ENCODE measurements at regions not wholly inside any gene's neighbourhood (a gene's known extent, or its start where the extent isn't known, plus 50 kb on each side); places are given as distances from the start of the nearest gene placed in this dataset.
"Not testable (repeated sequence)": the region's sequence is repeated elsewhere in the genome, so short reads cannot be mapped to it uniquely, and the experiment has no call there.

DNA sequence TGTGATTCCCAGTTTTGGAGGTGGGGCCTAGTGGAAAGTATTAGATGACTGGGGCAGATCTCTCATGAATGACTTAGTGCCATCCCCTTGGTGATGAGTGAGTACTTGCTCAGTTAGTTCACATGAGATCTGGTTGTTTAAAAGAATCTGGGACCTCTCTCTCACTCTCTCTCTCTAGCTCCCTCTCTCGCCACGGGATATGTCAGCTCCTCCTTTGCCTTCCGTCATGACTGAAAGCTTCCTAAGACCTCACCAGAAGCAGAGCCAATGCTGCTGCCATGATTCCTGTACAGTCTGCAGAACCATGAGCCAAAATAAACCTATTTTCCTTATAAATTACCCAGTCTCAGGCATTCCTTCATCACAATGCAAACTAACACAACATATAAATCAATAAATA, 176.7 kb downstream of the PRELID2 start:
- Histone ChIP-seq H3K4me3 (ENCODE audit: low read depth in 2 of 2, low read length in 2 of 2) (no peak overlapping the region), H3K27me3 (ENCODE audit: control insufficient read depth, insufficient read depth, low read length) (no peaks in the 10 kb centered on the region), H3K36me3 (ENCODE audit: control insufficient read depth, insufficient read depth, low read length) (no peaks in the 10 kb centered on the region), H3K27ac (ENCODE audit: low read length) (no peak overlapping the region), H3K4me1 (ENCODE audit: control insufficient read depth, insufficient read depth, low read length) (no peaks in the 10 kb centered on the region), H3K9me3 (ENCODE audit: control insufficient read depth, insufficient read depth, low read depth, low read length) (no peaks in the 10 kb centered on the region)
- ChIA-PET CTCF (no interaction called here), POLR2A (no interaction called here)
- DNase-seq (ENCODE audit: low read depth, low spot score): no peak
- no peak for TF ChIP-seq TCF7L2 (IDR thresholded peaks at IDR 0.05; ENCODE audit: low read depth, low read length)
- TF ChIP-seq, protein P1, sequence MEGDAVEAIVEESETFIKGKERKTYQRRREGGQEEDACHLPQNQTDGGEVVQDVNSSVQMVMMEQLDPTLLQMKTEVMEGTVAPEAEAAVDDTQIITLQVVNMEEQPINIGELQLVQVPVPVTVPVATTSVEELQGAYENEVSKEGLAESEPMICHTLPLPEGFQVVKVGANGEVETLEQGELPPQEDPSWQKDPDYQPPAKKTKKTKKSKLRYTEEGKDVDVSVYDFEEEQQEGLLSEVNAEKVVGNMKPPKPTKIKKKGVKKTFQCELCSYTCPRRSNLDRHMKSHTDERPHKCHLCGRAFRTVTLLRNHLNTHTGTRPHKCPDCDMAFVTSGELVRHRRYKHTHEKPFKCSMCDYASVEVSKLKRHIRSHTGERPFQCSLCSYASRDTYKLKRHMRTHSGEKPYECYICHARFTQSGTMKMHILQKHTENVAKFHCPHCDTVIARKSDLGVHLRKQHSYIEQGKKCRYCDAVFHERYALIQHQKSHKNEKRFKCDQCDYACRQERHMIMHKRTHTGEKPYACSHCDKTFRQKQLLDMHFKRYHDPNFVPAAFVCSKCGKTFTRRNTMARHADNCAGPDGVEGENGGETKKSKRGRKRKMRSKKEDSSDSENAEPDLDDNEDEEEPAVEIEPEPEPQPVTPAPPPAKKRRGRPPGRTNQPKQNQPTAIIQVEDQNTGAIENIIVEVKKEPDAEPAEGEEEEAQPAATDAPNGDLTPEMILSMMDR (IDR thresholded peaks at IDR 0.05): no peak
- TF ChIP-seq, protein P2, sequence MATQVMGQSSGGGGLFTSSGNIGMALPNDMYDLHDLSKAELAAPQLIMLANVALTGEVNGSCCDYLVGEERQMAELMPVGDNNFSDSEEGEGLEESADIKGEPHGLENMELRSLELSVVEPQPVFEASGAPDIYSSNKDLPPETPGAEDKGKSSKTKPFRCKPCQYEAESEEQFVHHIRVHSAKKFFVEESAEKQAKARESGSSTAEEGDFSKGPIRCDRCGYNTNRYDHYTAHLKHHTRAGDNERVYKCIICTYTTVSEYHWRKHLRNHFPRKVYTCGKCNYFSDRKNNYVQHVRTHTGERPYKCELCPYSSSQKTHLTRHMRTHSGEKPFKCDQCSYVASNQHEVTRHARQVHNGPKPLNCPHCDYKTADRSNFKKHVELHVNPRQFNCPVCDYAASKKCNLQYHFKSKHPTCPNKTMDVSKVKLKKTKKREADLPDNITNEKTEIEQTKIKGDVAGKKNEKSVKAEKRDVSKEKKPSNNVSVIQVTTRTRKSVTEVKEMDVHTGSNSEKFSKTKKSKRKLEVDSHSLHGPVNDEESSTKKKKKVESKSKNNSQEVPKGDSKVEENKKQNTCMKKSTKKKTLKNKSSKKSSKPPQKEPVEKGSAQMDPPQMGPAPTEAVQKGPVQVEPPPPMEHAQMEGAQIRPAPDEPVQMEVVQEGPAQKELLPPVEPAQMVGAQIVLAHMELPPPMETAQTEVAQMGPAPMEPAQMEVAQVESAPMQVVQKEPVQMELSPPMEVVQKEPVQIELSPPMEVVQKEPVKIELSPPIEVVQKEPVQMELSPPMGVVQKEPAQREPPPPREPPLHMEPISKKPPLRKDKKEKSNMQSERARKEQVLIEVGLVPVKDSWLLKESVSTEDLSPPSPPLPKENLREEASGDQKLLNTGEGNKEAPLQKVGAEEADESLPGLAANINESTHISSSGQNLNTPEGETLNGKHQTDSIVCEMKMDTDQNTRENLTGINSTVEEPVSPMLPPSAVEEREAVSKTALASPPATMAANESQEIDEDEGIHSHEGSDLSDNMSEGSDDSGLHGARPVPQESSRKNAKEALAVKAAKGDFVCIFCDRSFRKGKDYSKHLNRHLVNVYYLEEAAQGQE (IDR thresholded peaks at IDR 0.05; ENCODE audit: insufficient read depth in 1 of 2, low read depth in 2 of 2, low read length in 1 of 2): no peak
- TF ChIP-seq SIN3A (IDR thresholded peaks at IDR 0.05; ENCODE audit: borderline replicate concordance, insufficient read depth, low read depth, low read length): no peak
- no peak for TF ChIP-seq POLR2AphosphoS5 (IDR thresholded peaks at IDR 0.05; ENCODE audit: low read depth, low read length)
- no TSS peak for BruUV-seq (replicated peaks)
- in situ Hi-C loops (cut with HindIII; ENCODE audit: low pct_unique_long_range_greater_than_20kb, low sequenced_read_pairs): no loop called here
- no peak for ATAC-seq
- intact Hi-C loops (cut with micrococcal nuclease; ENCODE audit: unreplicated experiment): no loop called here

DNA sequence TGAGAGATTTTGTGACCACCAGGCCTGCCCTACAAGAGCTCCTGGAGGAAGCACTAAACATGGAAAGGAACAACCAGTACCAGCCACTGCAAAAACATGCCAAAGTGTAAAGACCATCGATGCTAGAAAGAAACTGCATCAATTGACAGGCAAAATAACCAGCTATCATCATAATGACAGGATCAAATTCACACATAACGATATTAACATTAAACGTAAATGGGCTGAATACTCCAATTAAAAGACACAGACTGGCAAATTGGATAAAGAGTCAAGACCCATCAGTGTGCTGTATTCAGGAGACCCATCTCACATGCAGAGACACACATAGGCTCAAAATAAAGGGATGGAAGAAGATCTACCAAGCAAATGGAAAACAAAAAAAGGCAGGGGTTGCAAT, 182.4 kb downstream of the PRELID2 start:
- H3K4me1 ChIP-seq (ENCODE audit: control insufficient read depth, insufficient read depth, low read length); ATAC-seq; intact Hi-C loops (cut with micrococcal nuclease; ENCODE audit: unreplicated experiment); H3K36me3 ChIP-seq (ENCODE audit: control insufficient read depth, insufficient read depth, low read length); BruUV-seq (replicated peaks); CTCF ChIA-PET; H3K27ac ChIP-seq (ENCODE audit: low read length); H3K27me3 ChIP-seq (ENCODE audit: control insufficient read depth, insufficient read depth, low read length); in situ Hi-C loops (cut with HindIII; ENCODE audit: low pct_unique_long_range_greater_than_20kb, low sequenced_read_pairs); H3K4me3 ChIP-seq (ENCODE audit: low read depth in 2 of 2, low read length in 2 of 2); H3K9me3 ChIP-seq (ENCODE audit: control insufficient read depth, insufficient read depth, low read depth, low read length); POLR2A ChIA-PET; DNase-seq (ENCODE audit: low read depth, low spot score): not testable (repeated sequence)

DNA sequence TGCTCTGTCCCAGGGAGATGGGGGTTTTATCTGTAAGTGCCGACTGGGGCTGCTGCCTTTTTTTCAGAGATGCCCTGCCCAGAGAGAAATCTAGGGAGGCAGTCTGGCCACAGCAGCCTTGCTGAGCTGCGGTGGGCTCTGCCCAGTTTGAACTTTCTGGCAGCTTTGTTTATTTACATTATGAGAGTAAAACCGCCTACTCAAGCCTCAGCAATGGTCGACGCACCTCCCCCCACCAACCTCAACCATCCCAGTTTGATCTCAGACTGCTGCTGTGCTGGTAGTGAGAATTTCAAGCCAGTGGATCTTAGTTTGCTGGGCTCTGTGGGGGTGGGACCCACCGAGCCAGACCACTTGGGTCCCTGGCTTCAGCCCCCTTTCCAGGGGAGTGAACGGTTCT, 188.0 kb downstream of the PRELID2 start:
- BruUV-seq (replicated peaks); intact Hi-C loops (cut with micrococcal nuclease; ENCODE audit: unreplicated experiment); H3K4me3 ChIP-seq (ENCODE audit: low read depth in 2 of 2, low read length in 2 of 2); H3K36me3 ChIP-seq (ENCODE audit: control insufficient read depth, insufficient read depth, low read length); H3K4me1 ChIP-seq (ENCODE audit: control insufficient read depth, insufficient read depth, low read length); POLR2A ChIA-PET; H3K27ac ChIP-seq (ENCODE audit: low read length); DNase-seq (ENCODE audit: low read depth, low spot score); ATAC-seq; H3K27me3 ChIP-seq (ENCODE audit: control insufficient read depth, insufficient read depth, low read length); CTCF ChIA-PET; H3K9me3 ChIP-seq (ENCODE audit: control insufficient read depth, insufficient read depth, low read depth, low read length); in situ Hi-C loops (cut with HindIII; ENCODE audit: low pct_unique_long_range_greater_than_20kb, low sequenced_read_pairs): not testable (repeated sequence)

DNA sequence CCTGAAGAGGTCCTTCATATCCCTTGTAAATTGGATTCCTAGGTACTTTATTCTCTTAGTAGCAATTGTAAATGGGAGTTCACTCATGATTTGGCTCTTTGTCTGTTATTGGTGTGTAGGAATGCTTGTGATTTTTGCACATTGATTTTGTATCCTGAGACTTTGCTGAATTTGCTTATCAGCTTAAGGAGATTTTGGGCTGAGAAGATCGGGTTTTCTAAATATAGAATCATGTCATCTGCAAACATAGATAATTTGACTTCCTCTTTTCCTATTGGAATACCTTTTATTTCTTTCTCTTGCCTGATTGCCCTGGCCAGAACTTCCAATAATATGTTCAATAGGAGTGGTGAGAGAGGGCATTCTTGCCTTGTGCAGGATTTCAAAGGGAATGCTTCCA, 191.9 kb downstream of the PRELID2 start:
- H3K4me1 ChIP-seq (ENCODE audit: control insufficient read depth, insufficient read depth, low read length); CTCF ChIA-PET; BruUV-seq (replicated peaks); H3K4me3 ChIP-seq (ENCODE audit: low read depth in 2 of 2, low read length in 2 of 2); H3K27me3 ChIP-seq (ENCODE audit: control insufficient read depth, insufficient read depth, low read length); ATAC-seq; H3K9me3 ChIP-seq (ENCODE audit: control insufficient read depth, insufficient read depth, low read depth, low read length); H3K36me3 ChIP-seq (ENCODE audit: control insufficient read depth, insufficient read depth, low read length); intact Hi-C loops (cut with micrococcal nuclease; ENCODE audit: unreplicated experiment); POLR2A ChIA-PET; DNase-seq (ENCODE audit: low read depth, low spot score); H3K27ac ChIP-seq (ENCODE audit: low read length); in situ Hi-C loops (cut with HindIII; ENCODE audit: low pct_unique_long_range_greater_than_20kb, low sequenced_read_pairs): not testable (repeated sequence)
